HG02973 (cell line): ENCODE measurements at regions not wholly inside any gene's neighbourhood (a gene's known extent, or its start where the extent isn't known, plus 50 kb on each side); places are given as distances from the start of the nearest gene placed in this dataset.
"Not testable (repeated sequence)": the region's sequence is repeated elsewhere in the genome, so short reads cannot be mapped to it uniquely, and the experiment has no call there.

Experiments
- ATAC-seq: cut with Tn5 transposase; IDR thresholded peaks from one replicate; pipeline ENCODE4 v1.9.1; 2021; ENCODE audit warnings: moderate library complexity; ENCODE audit not compliant: unreplicated experiment

DNA sequence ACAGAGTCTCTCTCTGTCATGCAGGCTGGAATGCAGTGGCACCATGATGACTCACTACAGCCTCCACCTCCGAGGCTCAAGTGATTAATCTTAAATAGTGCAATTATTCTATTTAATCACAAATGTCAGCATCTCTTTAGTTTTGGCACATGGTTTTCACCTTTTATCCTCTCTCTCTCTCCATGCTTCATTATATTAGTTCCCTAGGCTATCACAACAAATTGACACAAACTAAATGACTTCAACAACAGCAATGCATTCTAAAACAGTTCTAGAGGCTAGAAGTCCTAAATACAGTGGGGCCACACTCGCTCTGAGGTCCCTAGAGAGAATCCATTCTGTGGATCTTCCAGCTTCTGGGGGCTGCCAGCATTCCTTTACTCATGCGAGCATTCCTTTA, 178.2 kb upstream of the ZNG1F start:
- not testable (repeated sequence) for ATAC-seq

DNA sequence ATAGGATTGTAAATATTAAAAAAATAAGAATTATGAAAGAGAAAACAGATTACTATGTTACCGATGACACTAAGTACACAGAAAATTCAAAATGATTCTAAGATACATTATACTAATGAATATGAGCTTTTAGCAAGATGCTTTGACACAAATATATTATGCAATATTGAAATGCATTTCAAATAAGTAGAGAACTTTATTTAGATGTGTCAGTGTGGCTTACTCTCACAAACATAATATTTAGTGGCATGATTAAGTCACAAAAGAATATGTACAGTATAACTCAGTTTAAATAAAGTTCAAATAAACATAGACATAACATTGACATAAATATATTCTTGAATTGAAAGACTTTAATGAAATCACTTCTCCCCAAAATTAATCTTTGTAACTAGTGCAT, 172.7 kb upstream of the ZNG1F start:
- not testable (repeated sequence) for ATAC-seq

GRCh38 chr9:41359116-41359515, 170.0 kb upstream of the ZNG1F start:
- not testable (repeated sequence) for ATAC-seq

DNA sequence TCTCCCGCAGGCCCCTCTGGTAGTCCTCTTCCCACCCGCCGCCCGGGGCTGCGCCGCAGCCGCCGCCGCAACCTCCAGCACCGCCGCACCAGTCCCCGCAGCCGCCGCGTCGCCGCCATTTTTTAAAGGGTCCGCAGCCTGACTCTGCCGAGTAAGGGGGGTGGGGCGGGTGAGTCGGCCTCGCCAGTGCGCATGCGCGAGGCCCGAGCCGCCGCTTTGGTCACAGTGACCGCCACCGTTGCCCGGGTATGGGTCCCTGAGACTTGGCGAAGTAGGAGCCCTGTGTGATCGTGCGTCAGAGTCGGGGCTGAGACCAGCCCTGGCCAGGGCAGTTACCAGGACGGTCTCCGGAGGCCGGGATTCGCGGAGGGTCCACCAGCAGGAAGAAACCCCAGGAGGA, 169.6 kb upstream of the ZNG1F start:
- ATAC-seq = not testable (repeated sequence)

GRCh38 chr9:41357918-41358404, 168.8 kb upstream of the ZNG1F start:
- ATAC-seq = not testable (repeated sequence)

- ATAC-seq = not testable (repeated sequence)
These were observed 168.2 kb upstream of the ZNG1F start for GRCh38 chr9:41357350-41357748.

DNA sequence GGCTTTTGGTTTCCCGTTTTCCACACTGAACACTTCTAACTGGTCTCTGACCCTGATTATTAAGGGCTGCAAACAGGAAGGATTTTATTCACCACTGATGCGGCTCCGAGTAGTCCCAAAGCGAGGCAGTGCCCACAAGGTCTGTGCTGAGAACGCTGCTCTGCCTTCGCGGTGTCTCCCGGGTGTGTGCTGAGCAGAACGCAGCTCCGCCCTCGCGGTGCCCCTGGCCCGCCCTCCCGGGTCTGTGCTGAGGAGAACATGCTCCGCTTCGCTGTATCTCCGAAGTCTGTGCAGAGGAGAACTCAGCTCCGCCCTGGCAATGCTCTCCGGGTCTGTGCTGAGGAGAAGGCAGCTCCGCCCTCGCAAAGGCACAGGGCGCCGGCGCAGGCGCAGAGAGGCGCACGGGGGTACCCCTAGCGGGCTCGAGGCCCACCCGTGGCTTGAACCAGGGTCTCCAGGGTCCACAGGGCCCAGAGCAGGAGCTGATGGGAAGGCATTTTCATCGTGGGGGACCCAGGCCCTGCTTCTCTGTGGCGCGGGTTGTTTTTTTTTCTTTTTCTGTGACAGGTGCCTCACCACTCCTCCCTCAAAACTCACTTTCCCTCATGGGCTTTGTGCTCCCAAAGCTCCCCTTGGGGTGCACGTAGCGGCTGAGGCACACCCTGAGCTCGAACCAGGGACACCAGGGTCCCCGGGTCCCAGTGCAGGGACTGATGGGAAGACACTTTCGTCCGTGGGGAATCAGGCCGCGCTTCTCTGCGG, 167.7 kb upstream of the ZNG1F start:
- not testable (repeated sequence) for ATAC-seq

DNA sequence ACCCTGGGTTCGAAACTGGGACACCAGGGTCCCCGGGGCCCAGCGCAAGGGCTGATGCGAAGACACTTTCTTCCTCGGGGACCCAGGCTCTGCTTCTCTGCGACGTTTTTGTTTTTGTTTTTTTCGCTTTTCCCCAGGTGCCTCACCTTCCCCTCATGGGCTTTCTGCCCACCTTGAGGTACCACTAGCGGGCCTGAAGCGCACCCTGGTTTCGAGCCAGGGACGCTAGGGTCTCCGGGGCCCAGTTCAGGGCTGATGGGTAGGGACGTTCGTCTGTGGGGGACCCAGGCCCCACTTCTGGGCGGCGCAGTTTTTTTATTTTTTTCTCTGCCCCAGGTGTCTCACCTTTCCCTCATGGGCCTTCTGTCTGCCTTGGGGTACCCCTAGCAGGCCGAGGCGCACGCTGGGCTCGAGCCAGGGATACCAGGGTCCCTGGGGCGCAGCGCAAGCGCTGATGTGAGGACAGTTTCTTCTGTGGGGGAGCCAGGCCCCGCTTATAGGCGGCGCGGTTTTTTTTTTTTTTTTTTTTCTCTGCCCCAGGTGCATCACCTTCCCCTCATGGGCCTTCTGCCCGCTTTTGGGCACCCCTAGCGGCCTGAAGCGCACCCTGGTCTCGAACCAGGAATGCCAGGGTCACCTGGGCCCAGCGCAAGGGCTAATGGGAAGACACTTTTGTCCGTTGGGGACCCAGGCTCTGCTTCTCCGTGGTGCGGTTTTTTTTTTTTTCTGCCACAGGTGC, 166.8 kb upstream of the ZNG1F start:
- not testable (repeated sequence) for ATAC-seq

GRCh38 chr9:41354978-41355377, 165.9 kb upstream of the ZNG1F start:
- not testable (repeated sequence) for ATAC-seq

DNA sequence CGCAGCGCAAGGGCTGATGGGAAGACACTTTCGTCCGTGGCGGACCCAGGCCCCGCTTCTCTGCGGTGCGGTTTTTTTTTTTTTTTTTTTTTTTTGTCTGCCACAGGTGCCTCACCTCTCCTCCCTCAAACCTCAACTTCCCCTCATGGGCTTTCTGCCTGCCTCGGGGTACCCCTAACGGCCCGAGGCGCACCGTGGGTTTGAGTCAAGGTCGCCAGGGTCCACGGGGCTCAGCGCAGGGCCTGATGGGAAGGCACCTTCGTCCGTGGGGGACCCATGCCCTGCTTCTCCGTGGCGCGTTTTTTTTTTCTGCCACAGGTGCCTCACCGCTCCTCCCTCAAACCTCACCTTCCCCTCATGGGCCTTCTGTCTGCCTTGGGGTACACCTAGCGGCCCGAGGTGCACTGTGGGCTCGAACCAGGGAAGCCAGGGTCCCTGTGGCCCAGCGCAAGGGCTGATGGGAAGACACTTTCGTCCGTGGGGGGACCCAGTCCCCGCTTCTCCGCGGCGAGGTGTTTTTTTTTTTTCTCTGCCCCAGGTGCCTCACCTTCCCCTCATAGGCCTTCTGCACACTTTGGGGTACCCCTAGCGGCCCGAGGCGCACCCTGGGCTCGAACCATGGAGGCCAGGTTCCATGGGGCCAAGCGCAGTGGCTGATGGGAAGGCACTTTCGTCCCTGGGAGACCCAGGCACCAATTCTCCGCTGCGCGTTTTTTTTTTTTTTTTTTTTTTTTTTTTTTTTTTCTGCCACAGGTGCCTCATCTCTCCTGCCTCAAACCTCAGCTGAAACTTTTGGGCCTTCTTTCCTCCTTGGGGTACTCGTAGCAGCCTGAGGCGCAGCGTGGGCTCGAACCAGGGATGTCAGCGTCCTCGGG, 165.2 kb upstream of the ZNG1F start:
- ATAC-seq = not testable (repeated sequence)

GRCh38 chr9:41353026-41353425, 163.9 kb upstream of the ZNG1F start:
- not testable (repeated sequence) for ATAC-seq

DNA sequence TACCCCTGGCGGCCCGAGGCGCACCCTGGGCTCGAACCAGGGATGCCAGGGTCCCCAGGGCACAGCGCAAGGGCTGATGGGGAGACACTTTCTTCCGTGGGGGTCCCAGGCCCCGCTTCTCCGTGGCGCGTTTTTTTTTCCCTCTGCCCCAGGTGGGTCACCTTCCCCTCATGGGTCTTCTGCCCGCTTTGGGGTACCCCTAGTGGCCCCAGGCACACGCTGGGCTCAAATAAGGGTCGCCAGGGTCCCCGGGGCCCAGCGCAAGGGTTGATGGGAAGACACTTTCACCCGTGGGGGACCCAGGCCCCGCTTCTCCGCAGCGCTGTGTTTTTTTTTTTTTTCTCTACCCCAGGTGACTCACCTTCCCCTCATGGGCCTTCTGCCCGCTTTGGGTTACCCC, 163.3 kb upstream of the ZNG1F start:
- ATAC-seq = not testable (repeated sequence)

DNA sequence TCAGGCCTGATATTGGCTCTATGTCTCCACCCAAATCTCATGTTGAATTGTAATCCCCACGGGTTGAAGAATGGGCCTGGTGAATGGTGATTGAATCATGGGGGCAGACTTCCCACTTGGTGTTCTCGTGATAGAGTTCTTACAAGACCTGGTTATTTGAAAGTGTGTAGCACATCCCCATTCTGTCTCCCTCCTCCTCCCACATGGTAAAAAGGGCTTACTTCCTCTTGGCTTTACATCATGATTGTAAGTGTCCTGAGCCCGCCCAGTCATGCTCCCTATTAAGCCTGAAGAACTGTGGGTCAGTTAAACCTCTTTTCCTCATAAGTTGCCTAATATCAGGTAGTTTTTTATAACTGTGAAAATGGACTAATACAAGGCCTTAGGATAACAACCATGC, 158.8 kb upstream of the ZNG1F start:
- ATAC-seq = not testable (repeated sequence)

GRCh38 chr9:41332562-41332961, 143.4 kb upstream of the ZNG1F start:
- ATAC-seq = not testable (repeated sequence)

DNA sequence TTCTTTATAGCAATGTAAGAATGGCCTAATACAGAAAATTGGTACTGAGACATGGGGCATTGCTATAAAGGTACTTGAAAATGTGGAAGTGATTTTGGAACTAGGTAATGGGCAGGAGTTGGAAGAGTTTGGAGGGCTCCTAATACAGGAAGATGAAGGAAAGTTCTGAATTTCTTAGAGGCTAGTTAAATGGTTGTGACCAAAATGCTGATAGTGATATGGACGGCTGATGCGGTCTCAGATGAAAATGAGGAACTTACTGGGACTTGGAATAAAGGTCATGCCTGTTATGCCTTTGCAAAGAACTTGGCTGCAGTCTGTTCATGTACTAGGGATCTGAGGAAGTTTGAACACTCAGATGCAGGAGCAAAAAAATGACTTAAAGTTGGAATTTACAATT, 132.2 kb upstream of the ZNG1F start:
- not testable (repeated sequence) for ATAC-seq

DNA sequence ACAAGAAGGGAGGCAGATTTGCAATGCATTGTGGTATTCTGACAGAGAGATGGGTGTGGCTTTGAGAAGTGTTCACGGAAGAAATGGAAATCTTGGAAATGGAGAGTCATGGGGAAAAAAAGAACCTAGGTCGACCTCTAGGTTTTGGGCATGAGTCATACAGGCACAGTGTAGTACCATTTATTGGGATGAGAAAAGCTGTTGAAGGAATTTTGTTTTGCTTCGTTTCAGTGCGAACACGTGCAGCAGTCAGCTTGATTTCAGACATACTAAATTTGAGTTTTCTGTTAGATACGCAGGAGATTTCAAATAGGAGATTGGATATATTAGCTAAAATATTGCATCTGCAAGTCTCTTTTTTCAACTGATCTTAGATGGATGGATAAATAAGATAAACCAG, 119.8 kb upstream of the ZNG1F start:
- ATAC-seq = not testable (repeated sequence)

GRCh38 chr9:41285744-41286143, 96.6 kb upstream of the ZNG1F start:
- ATAC-seq = not testable (repeated sequence)

DNA sequence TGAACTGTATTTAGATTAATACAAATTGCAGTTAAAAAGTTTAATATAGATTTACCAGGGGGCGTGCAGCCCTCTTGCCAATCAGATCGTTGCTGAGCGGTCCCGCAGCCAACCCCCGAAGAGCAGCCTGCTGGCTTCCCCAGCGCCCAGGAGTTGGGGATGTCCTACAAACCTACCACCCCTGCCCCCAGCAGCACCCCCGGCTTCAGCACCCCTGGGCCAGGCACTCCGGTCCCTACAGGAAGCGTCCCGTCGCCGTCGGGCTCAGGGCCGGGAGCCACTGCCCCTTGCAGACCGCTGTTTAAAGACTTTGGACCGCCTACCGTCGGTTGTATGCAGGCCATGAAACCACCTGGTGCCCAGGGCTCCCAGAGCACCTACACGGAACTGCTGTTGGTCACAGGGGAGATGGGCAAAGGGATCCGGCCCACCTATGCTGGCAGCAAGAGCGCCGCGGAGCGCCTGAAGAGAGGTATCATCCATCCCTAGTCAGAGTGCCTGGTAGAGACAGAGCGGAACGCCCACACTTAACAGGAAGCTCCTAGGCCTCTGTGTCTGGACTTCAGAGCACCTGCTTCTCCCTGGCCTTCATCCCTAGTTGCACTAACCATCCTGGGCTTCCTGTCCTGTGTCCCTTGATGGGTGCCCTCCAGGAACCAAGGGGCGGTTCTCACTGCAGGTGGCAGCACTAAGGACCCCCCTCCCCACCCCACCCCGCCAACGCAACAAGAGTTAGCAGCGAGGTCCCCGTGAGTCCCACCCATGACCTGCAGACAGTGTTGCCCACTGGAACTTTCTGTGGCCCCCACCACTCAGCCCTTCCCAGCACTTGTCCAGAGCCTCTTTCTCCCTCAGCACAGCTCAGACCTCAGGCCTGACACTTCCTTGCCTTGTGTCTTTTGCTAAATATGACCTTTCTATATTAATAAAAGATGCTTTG, 91.5 kb upstream of the ZNG1F start:
- ATAC-seq = not testable (repeated sequence)

DNA sequence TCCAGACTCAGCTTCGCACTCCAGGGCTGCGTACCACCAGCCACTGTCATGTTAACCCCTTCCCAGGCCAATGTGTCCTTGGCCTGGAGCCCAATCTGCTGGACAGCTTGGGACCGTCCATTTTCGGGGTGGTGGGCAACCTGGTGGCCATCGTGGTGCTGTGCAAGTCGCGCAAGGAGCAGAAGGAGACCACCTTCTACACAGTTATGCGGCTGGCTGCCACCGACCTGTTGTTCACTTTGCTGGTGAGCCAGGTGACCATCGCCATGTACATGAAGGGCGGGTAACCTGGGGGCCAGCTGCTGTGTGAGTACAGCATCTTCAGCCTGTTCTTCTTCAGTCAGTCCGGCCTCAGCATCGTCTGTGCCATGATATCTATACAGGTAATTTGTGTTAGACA, 90.3 kb upstream of the ZNG1F start:
- not testable (repeated sequence) for ATAC-seq

- not testable (repeated sequence) for ATAC-seq
These were observed 89.9 kb upstream of the ZNG1F start for GRCh38 chr9:41279033-41279432.
